BE2C (cell line): ENCODE measurements at regions not wholly inside any gene's neighbourhood (a gene's known extent, or its start where the extent isn't known, plus 50 kb on each side); places are given as distances from the start of the nearest gene placed in this dataset.

Experiments
- DNase-seq: peaks from one replicate; pipeline ENCODE4 v3.0.0-alpha.2; 2020
- H3K27me3 ChIP-seq: fragments of 250-450 bp; sonication (Bioruptor Pico); 2 replicates; pipeline ENCODE4 v1.5.1; 2020; ENCODE audit warnings: mild to moderate bottlenecking
- H3K36me3 ChIP-seq: fragments of 250-450 bp; sonication (Bioruptor Pico); 2 replicates; pipeline ENCODE4 v1.5.1; 2020; ENCODE audit warnings: mild to moderate bottlenecking
- H3K4me1 ChIP-seq: fragments of 250-450 bp; sonication (Bioruptor Pico); 2 replicates; pipeline ENCODE4 v1.5.1; 2020
- H3K4me3 ChIP-seq: 2 replicates; pipeline ENCODE4 v1.5.1; 2011; ENCODE audit warnings: low read depth, low read length
- H3K9me3 ChIP-seq: fragments of 250-450 bp; sonication (Bioruptor Pico); 2 replicates; pipeline ENCODE4 v1.5.1; 2020
- TF ChIP-seq, protein P1 (sequence below): IDR thresholded peaks from 2 replicates; pipeline ENCODE4 v1.5.1; 2012; ENCODE audit warnings: mild to moderate bottlenecking, low read depth, low read length

DNA sequence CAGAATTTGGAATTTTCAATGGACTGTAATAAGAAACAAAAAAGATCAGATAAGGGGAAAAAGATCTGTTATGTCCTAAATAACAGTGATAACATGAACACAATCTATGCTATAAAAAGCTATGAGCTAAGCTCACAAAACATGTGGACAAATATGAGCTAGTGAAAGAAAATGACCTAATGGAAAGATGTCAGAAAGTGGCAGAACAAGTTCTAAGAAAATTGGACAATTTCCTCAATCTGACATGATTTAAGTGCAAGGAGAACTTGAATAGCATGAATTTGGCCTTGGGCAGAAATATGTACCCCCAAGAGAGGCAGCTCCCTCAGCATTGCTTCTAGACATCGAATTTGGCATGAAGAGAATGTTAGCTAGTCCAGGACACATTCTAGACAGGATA, 212.0 kb upstream of the PGR start:
- Histone ChIP-seq H3K9me3 (no peaks in the 10 kb centered on the region), H3K4me1 (no peaks in the 10 kb centered on the region), H3K36me3 (no peaks in the 10 kb centered on the region), H3K4me3 (no peak overlapping the region), H3K27me3 (no peaks in the 10 kb centered on the region)
- no peak for DNase-seq
- TF ChIP-seq, protein P1, sequence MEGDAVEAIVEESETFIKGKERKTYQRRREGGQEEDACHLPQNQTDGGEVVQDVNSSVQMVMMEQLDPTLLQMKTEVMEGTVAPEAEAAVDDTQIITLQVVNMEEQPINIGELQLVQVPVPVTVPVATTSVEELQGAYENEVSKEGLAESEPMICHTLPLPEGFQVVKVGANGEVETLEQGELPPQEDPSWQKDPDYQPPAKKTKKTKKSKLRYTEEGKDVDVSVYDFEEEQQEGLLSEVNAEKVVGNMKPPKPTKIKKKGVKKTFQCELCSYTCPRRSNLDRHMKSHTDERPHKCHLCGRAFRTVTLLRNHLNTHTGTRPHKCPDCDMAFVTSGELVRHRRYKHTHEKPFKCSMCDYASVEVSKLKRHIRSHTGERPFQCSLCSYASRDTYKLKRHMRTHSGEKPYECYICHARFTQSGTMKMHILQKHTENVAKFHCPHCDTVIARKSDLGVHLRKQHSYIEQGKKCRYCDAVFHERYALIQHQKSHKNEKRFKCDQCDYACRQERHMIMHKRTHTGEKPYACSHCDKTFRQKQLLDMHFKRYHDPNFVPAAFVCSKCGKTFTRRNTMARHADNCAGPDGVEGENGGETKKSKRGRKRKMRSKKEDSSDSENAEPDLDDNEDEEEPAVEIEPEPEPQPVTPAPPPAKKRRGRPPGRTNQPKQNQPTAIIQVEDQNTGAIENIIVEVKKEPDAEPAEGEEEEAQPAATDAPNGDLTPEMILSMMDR, result no peak

DNA sequence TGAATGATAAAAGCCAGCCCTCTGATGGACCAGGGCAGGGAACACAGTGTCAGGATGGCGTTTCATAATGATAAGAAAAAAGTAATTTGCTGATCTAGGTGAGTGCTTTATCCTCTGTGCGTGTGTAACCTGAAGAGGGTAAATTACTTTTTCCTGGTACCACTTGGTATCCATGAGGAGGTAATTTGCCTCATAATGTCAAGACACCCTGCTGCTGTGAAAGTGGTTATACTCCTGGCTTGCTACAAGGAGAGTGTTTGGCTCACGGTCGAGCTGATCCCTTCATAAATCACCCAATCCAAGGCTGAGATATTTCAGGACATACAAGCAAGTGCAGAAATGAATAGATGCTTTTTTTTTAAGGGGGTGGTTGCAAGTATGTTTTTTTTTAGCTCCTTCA, 207.2 kb upstream of the PGR start:
- Histone ChIP-seq H3K9me3 (no peaks in the 10 kb centered on the region), H3K36me3 (no peaks in the 10 kb centered on the region), H3K4me3 (no peak overlapping the region), H3K4me1 (no peaks in the 10 kb centered on the region), H3K27me3 (no peaks in the 10 kb centered on the region)
- TF ChIP-seq, protein P1, result no peak
- no peak for DNase-seq

DNA sequence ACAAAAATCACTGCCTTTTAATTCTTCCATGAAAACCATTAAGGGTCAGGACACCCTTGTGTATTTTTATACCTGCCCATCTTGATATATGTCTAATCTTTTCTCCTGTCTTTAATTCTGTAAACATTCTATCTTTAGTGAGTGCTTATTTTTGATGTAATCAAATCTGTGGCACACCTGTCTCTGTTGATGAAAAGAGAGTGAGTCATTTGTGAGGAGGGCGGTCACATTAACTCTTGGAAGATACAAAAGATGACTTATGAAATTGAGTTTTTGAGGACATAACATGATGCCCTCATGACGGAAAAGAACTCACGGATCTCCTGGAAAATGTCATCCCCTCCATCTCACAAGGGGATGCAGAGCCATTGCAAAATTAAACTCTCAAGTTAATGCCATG, 206.5 kb upstream of the PGR start:
- DNase-seq, result no peak
- TF ChIP-seq, protein P1, result no peak
- H3K9me3 ChIP-seq, result no peaks in the 10 kb centered on the region

DNA sequence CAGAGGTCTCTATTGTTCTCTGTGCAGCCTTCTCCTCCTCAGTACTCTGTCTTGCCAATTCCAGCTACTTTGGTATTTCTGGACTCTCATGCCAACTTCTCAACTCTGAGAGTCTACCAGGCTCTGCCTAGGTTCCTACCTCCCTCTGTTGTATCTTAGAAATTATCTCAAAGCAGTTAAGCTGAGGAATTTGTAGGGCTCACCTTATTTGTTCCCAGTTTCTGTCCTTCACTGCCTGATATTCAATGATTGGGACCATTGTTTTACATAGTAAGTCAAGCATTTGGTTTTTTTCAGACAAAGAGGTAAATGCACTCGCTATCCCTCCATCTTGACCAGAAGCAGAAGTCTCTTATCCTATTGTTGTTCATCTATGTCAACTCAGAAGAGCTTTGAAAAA, 205.0 kb upstream of the PGR start:
- H3K36me3 ChIP-seq, result no peaks in the 10 kb centered on the region
- DNase-seq, result no peak
- H3K27me3 ChIP-seq, result no peaks in the 10 kb centered on the region
- no peaks in the 10 kb centered on the region for H3K9me3 ChIP-seq
- H3K4me3 ChIP-seq, result no peak overlapping the region
- no peaks in the 10 kb centered on the region for H3K4me1 ChIP-seq
- TF ChIP-seq, protein P1, result no peak

More for the DNA sequence above, 206.5 kb upstream of the PGR start:
- no peaks in the 10 kb centered on the region for H3K27me3 ChIP-seq
- no peaks in the 10 kb centered on the region for H3K36me3 ChIP-seq
- no peaks in the 10 kb centered on the region for H3K4me1 ChIP-seq
- H3K4me3 ChIP-seq, result no peak overlapping the region

DNA sequence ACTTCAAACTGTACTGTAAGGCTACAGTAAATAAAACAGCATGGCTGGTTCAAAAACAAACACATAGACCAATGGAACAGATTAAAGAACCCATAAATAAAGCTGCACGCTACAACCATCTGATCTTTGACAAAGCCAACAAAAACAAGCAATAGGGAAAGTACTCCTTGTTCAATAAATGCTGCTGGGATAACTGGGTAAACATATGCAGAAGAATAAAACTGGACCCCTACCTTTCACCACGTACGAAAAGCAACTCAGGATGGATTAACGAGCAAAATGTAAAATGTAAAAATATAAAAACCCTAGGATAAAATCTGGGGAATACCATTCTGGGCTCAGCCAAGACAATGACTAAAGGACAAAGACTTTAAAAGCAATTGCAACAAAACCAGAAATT, 201.8 kb upstream of the PGR start:
- Histone ChIP-seq H3K9me3 (no peaks in the 10 kb centered on the region), H3K27me3 (no peaks in the 10 kb centered on the region), H3K36me3 (no peaks in the 10 kb centered on the region), H3K4me3 (no peak overlapping the region), H3K4me1 (no peaks in the 10 kb centered on the region)
- TF ChIP-seq, protein P1, result no peak
- DNase-seq, result no peak

DNA sequence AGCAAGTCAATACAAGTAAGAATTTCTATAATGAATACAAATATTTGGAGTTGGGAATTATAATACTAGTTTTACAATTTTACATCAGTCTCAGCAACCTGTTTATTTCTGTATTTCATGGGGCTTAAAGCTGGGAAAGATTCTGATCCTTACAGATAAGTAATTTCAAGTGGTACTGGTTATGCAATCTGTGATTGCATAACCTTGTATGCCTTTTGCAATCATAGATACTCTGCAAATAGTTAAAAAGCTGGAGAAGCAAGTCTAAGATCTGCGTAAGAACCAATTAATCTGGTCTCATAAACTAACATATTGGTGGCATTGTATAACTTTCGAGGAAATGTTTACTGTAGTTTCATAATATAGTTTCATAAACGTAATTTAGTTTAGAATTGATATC, 198.3 kb upstream of the PGR start:
- TF ChIP-seq, protein P1, result no peak
- no peak for DNase-seq
- Histone ChIP-seq H3K4me1 (no peaks in the 10 kb centered on the region), H3K4me3 (no peak overlapping the region), H3K36me3 (no peaks in the 10 kb centered on the region), H3K9me3 (no peaks in the 10 kb centered on the region), H3K27me3 (no peaks in the 10 kb centered on the region)
